ENCODE measurements at regions not wholly inside any gene's neighbourhood (a gene's known extent, or its start where the extent isn't known, plus 50 kb on each side); places are given as distances from the start of the nearest gene placed in this dataset.
"Not testable (repeated sequence)": the region's sequence is repeated elsewhere in the genome, so short reads cannot be mapped to it uniquely, and the experiment has no call there.

GRCh38 chrX:733961-734360, 103.4 kb downstream of the SHOX start:
- DNase-seq (ENCODE audit: low spot score in 2 of 2): no peak
- H3K4me1 ChIP-seq: no peaks in the 10 kb centered on the region
- H3K27me3 ChIP-seq: no peaks in the 10 kb centered on the region
- TF ChIP-seq CTCF (IDR thresholded peaks at IDR 0.05): no peak
- TF ChIP-seq EP300 (IDR thresholded peaks at IDR 0.05): no peak
- no peaks in the 10 kb centered on the region for H3K36me3 ChIP-seq
- peaks cover 0 to 6% (median 0%) of the 10 kb centered on the region in 4 donors for H3K9me3 ChIP-seq
- no peak overlapping the region for H3K4me3 ChIP-seq
- H3K27ac ChIP-seq: no peak overlapping the region
- WGBS, 2 donors: 53 to 62% methylated on average over 9 of the region's 9 CpGs

- H3K36me3 ChIP-seq: no peaks in the 10 kb centered on the region
- no peaks in the 10 kb centered on the region for H3K27me3 ChIP-seq
- DNase-seq (ENCODE audit: low spot score in 2 of 2): no peak
- H3K4me1 ChIP-seq: no peaks in the 10 kb centered on the region
- no peaks in the 10 kb centered on the region for H3K9me3 ChIP-seq
- WGBS, 2 donors: 61% methylated on average over 21 of the region's 21 CpGs
- H3K27ac ChIP-seq: no peak overlapping the region
- TF ChIP-seq CTCF (IDR thresholded peaks at IDR 0.05) (no peak), POLR2A (IDR thresholded peaks at IDR 0.05) (no peak), EP300 (IDR thresholded peaks at IDR 0.05) (no peak)
- H3K4me3 ChIP-seq: no peak overlapping the region
Measured at GRCh38 chrX:729583-730409, 99.2 kb downstream of the SHOX start.

DNA sequence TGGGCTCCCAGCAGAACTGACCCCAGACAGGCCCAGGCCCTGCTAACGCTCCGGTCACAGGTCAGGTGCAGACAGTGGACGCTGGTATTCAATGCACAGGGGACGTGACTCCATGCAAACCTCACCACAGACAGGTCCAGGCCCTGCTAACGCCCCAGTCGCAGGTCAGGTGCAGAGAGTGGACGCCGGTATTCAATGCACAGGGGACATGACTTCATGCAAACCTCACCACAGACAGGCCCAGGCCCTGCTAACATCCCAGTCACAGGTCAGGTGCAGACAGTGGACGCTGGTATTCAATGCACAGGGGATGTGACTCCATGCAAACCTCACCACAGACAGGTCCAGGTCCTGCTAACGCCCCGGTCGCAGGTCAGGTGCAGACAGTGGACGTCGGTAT, 98.5 kb downstream of the SHOX start:
- not testable (repeated sequence) for H3K4me3 ChIP-seq; H3K4me1 ChIP-seq; H3K27me3 ChIP-seq; H3K36me3 ChIP-seq; H3K9me3 ChIP-seq; DNase-seq (ENCODE audit: low spot score in 2 of 2); H3K27ac ChIP-seq
- WGBS, 2 donors: 85% methylated on average over 10 of the region's 14 CpGs; no CpG with 5 or more reads in 1 of the 2 donors

GRCh38 chrX:728639-729038, 98.0 kb downstream of the SHOX start:
- peaks cover 0 to 10% (median 0%) of the 10 kb centered on the region in 4 donors for H3K9me3 ChIP-seq
- not testable (repeated sequence) for DNase-seq (ENCODE audit: low spot score in 2 of 2); H3K4me3 ChIP-seq; H3K4me1 ChIP-seq; H3K36me3 ChIP-seq; H3K27ac ChIP-seq; H3K27me3 ChIP-seq
- 82% methylated on average over 6 of the region's 11 CpGs; no CpG with 5 or more reads in 1 of the 2 donors for WGBS, 2 donors

DNA sequence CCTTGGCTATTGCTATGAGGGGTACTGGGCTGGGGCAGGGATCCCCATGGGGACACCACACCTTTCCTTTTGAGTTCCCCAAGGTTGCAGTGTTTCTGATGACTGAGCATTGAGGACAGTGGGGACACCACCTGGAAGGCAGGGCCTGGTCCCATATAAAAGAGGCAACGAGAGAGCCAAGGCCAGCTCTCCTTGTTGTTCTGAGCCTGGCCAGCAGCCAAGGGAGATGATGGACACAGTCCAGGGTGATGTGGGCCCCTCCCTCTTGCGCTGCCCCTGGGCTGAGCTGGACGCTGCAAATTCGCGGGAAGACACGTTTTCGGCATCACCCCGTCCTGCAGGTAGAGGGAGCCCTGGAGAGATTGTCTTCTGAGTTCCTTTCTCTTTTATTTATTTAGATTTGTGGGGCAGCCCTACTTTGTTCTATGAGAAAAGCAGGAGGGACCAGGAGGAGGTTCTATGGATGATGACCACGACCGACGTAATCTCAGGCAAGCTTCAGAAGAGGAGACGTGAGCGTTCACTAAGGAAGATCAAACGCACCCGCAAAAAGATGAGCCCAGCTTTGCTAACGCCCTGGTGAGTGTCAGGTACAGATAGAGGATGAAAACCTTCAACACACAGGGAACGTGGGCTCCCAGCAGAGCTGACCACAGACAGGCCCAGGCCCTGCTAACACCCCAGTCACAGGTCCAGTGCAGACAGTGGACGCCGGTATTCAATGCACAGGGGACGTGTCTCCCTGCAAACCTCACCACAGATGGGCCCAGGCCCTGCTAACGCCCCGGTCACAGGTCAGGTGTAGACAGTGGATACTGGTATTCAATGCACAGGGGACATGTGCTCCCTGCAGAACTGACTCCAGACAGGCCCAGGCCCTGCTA, 97.4 kb downstream of the SHOX start:
- H3K4me3 ChIP-seq: no peak overlapping the region
- WGBS, 2 donors: 58 to 63% methylated on average over 20 to 22 of the region's 22 CpGs
- H3K27ac ChIP-seq: no peak overlapping the region
- no peak for TF ChIP-seq CTCF (IDR thresholded peaks at IDR 0.05)
- TF ChIP-seq POLR2A (IDR thresholded peaks at IDR 0.05): no peak
- TF ChIP-seq EP300 (IDR thresholded peaks at IDR 0.05): no peak
- H3K9me3 ChIP-seq: peaks cover 0 to 14% (median 1%) of the 10 kb centered on the region in 4 donors
- no peak for DNase-seq (ENCODE audit: low spot score in 2 of 2)
- H3K36me3 ChIP-seq: no peaks in the 10 kb centered on the region
- H3K4me1 ChIP-seq: no peaks in the 10 kb centered on the region
- no peaks in the 10 kb centered on the region for H3K27me3 ChIP-seq

GRCh38 chrX:725971-726370, 95.4 kb downstream of the SHOX start:
- H3K9me3 ChIP-seq: peaks cover 0 to 14% (median 1%) of the 10 kb centered on the region in 4 donors
- no peak overlapping the region for H3K27ac ChIP-seq
- peaks cover 0 to 3% (median 0%) of the 10 kb centered on the region in 4 donors for H3K4me1 ChIP-seq
- TF ChIP-seq CTCF (IDR thresholded peaks at IDR 0.05) (no peak), EP300 (IDR thresholded peaks at IDR 0.05) (no peak), POLR2A (IDR thresholded peaks at IDR 0.05) (no peak)
- 90 to 93% methylated on average over 9 of the region's 9 CpGs for WGBS, 2 donors
- H3K27me3 ChIP-seq: no peaks in the 10 kb centered on the region
- H3K36me3 ChIP-seq: no peaks in the 10 kb centered on the region
- no peak for DNase-seq (ENCODE audit: low spot score in 2 of 2)
- H3K4me3 ChIP-seq: no peak overlapping the region
